ENCODE measurements at regions not wholly inside any gene's neighbourhood (a gene's known extent, or its start where the extent isn't known, plus 50 kb on each side); places are given as distances from the start of the nearest gene placed in this dataset.

DNA sequence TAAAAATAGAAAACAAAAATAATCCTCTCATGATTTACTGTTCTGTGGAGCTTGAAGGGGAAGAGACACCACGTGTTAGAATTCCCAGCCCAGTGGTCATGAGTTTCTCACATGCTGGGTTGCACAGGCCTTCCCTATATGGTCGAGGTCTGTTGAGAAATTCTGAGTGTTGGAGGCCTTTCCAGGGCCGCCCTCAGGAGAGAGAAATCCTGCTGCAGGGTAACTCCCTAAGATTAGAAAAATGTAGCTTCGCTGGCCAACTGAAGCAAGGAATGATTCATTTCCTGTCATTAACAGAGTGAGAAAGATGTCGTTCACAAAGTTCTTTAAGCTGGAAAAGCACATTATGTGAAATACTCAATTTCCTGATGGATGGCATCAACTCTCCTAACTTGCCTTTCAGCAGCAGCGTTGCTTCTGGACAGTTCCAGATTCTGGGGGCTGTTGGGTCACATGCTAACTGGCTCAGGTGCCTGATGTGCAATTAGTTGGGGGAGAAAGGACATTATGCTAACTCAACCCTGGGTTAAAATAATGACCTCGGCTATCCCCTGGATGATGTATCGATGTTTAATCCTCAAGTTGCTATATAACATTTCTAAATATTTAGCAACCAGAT lies 104.8 kb upstream of the CD180 start:
- no peaks in the 10 kb centered on the region for H3K9me3 ChIP-seq (ENCODE audit: control insufficient read depth in 2 of 2, insufficient read depth in 1 of 2, low read length in 1 of 2)
- no peaks in the 10 kb centered on the region for H3K4me1 ChIP-seq (ENCODE audit: control insufficient read depth in 2 of 2, insufficient read depth in 2 of 2, low read length in 2 of 2)
- no peaks in the 10 kb centered on the region for H3K36me3 ChIP-seq (ENCODE audit: control insufficient read depth in 2 of 2, insufficient read depth in 2 of 2, low read length in 1 of 2)
- DNase-seq (ENCODE audit: low read depth in 6 of 9, low spot score in 9 of 9): no peak
- no peak overlapping the region for H3K27ac ChIP-seq (ENCODE audit: low read depth in 1 of 2, low read length in 1 of 2)
- no peaks in the 10 kb centered on the region for H3K27me3 ChIP-seq (ENCODE audit: control insufficient read depth in 2 of 2, insufficient read depth in 1 of 2, low read length in 1 of 2)
- no peak overlapping the region for H3K4me3 ChIP-seq (ENCODE audit: low read length in 2 of 2)
- WGBS: 74% methylated on average over 8 of the region's 8 CpGs

DNA sequence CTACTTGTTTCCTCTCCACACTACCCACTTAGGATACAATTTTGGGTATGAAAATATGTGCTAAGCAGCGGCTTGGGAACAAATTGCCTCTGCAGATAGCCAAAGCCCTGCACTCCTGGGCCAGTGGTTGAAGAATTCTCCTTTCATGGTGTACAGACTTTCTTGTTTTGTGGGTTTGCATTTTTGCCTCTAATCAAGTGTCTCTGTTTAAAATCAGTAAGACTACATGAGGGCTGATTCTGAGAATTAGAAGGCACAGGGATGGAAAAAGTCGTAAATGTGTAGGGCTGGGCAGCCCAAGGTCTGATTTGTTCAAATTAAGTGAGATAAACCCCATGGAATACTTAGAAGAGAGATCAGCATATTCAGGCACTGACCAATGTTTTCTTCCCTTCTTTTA lies 103.7 kb upstream of the CD180 start:
- 93% methylated on average over 2 of the region's 2 CpGs for WGBS
- no peaks in the 10 kb centered on the region for H3K4me1 ChIP-seq (ENCODE audit: control insufficient read depth in 2 of 2, insufficient read depth in 2 of 2, low read length in 2 of 2)
- no peaks in the 10 kb centered on the region for H3K27me3 ChIP-seq (ENCODE audit: control insufficient read depth in 2 of 2, insufficient read depth in 1 of 2, low read length in 1 of 2)
- H3K9me3 ChIP-seq (ENCODE audit: control insufficient read depth in 2 of 2, insufficient read depth in 1 of 2, low read length in 1 of 2): no peaks in the 10 kb centered on the region
- no peak overlapping the region for H3K4me3 ChIP-seq (ENCODE audit: low read length in 2 of 2)
- no peaks in the 10 kb centered on the region for H3K36me3 ChIP-seq (ENCODE audit: control insufficient read depth in 2 of 2, insufficient read depth in 2 of 2, low read length in 1 of 2)
- no peak for DNase-seq (ENCODE audit: low read depth in 6 of 9, low spot score in 9 of 9)
- H3K27ac ChIP-seq (ENCODE audit: low read depth in 1 of 2, low read length in 1 of 2): no peak overlapping the region

DNA sequence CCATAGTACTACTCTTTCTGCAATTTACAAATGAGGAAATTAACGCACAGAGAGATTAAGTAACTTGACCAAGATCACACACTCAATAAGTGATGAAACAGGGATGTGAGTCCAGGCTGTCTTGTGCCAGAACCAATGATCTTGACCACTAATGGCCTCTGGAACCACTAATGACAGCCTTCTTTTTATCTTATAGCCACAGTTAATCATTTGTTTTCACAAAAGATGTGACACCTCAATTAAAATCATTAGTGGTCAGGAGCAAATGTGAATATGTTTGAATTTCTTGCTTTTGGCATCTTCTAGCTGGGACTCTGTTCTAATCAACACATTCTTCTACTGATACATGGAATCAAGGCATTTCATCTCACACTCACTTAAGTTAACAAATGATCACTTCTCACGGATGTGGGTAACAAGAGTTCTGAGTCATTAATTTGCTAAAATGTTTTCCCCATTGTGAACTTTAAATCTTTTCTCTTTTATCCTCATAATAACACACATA lies 102.7 kb upstream of the CD180 start:
- 96% methylated on average over 2 of the region's 2 CpGs for WGBS
- Histone ChIP-seq H3K27me3 (ENCODE audit: control insufficient read depth in 2 of 2, insufficient read depth in 1 of 2, low read length in 1 of 2) (no peaks in the 10 kb centered on the region), H3K36me3 (ENCODE audit: control insufficient read depth in 2 of 2, insufficient read depth in 2 of 2, low read length in 1 of 2) (no peaks in the 10 kb centered on the region), H3K4me3 (ENCODE audit: low read length in 2 of 2) (no peak overlapping the region), H3K4me1 (ENCODE audit: control insufficient read depth in 2 of 2, insufficient read depth in 2 of 2, low read length in 2 of 2) (no peaks in the 10 kb centered on the region), H3K27ac (ENCODE audit: low read depth in 1 of 2, low read length in 1 of 2) (no peak overlapping the region), H3K9me3 (ENCODE audit: control insufficient read depth in 2 of 2, insufficient read depth in 1 of 2, low read length in 1 of 2) (no peaks in the 10 kb centered on the region)
- DNase-seq (ENCODE audit: low read depth in 6 of 9, low spot score in 9 of 9): no peak

DNA sequence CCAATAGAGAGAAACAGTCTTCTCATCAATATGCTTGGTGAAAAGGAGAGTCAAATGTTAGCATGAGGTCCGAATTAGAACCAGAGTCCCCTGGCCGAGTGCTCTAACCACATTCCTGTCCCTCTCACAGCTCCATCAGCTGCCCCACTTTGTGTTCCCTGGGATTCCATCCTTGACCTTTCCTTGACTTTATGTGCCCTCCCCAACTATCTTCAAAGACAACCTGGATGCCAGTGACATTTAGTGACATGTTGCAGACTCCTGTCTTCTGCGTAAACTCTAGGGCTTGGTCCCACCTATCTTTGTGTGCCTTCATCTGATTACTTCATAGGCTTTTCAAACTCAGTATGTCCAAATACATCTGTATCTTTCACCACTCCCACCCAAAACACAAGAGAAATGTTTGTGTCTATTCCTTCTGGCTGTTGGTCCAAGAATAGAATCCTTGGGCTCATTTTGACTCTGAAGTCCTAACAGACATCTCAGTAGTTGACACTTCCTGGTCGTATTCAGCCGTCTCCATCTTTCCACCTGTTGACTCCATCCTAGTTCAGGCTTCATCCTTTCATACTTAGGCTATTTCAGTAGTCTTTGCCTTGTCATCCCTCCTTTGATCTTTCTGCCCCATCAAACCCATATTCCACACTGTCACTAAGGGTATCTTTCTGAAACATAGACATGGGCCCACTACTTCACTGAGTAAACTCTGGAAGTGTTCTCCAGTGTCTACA lies 101.4 kb upstream of the CD180 start:
- WGBS: 100% methylated on average over 5 of the region's 5 CpGs
- no peak overlapping the region for H3K27ac ChIP-seq (ENCODE audit: low read depth in 1 of 2, low read length in 1 of 2)

DNA sequence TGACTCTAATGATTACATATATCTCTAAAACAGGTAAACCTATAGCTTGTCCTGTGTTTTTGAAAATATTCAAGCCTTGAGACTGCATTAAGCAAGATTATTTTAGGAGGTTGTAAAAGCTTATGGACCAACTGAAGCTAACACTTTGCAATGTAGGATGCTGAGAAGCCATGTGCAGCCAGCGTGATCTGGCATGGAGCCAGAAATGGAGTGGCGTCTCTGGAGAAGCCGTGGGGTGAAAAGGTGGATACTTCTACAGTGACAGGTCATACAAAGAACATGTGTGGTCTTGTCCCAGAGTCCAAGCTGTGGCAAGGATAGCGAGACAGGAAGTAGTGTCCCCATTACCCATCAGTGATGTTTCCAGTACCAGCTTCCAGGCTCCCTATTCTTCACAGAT lies 100.8 kb upstream of the CD180 start:
- Histone ChIP-seq H3K27me3 (ENCODE audit: control insufficient read depth in 2 of 2, insufficient read depth in 1 of 2, low read length in 1 of 2) (no peaks in the 10 kb centered on the region), H3K27ac (ENCODE audit: low read depth in 1 of 2, low read length in 1 of 2) (no peak overlapping the region), H3K4me1 (ENCODE audit: control insufficient read depth in 2 of 2, insufficient read depth in 2 of 2, low read length in 2 of 2) (no peaks in the 10 kb centered on the region), H3K9me3 (ENCODE audit: control insufficient read depth in 2 of 2, insufficient read depth in 1 of 2, low read length in 1 of 2) (no peaks in the 10 kb centered on the region), H3K36me3 (ENCODE audit: control insufficient read depth in 2 of 2, insufficient read depth in 2 of 2, low read length in 1 of 2) (no peaks in the 10 kb centered on the region), H3K4me3 (ENCODE audit: low read length in 2 of 2) (no peak overlapping the region)
- DNase-seq (ENCODE audit: low read depth in 6 of 9, low spot score in 9 of 9): no peak
- WGBS: 95% methylated on average over 4 of the region's 4 CpGs

More for the DNA sequence above, 101.4 kb upstream of the CD180 start:
- no peaks in the 10 kb centered on the region for H3K4me1 ChIP-seq (ENCODE audit: control insufficient read depth in 2 of 2, insufficient read depth in 2 of 2, low read length in 2 of 2)
- no peaks in the 10 kb centered on the region for H3K9me3 ChIP-seq (ENCODE audit: control insufficient read depth in 2 of 2, insufficient read depth in 1 of 2, low read length in 1 of 2)
- no peaks in the 10 kb centered on the region for H3K27me3 ChIP-seq (ENCODE audit: control insufficient read depth in 2 of 2, insufficient read depth in 1 of 2, low read length in 1 of 2)
- H3K4me3 ChIP-seq (ENCODE audit: low read length in 2 of 2): no peak overlapping the region
- no peaks in the 10 kb centered on the region for H3K36me3 ChIP-seq (ENCODE audit: control insufficient read depth in 2 of 2, insufficient read depth in 2 of 2, low read length in 1 of 2)
- no peak for DNase-seq (ENCODE audit: low read depth in 6 of 9, low spot score in 9 of 9)

DNA sequence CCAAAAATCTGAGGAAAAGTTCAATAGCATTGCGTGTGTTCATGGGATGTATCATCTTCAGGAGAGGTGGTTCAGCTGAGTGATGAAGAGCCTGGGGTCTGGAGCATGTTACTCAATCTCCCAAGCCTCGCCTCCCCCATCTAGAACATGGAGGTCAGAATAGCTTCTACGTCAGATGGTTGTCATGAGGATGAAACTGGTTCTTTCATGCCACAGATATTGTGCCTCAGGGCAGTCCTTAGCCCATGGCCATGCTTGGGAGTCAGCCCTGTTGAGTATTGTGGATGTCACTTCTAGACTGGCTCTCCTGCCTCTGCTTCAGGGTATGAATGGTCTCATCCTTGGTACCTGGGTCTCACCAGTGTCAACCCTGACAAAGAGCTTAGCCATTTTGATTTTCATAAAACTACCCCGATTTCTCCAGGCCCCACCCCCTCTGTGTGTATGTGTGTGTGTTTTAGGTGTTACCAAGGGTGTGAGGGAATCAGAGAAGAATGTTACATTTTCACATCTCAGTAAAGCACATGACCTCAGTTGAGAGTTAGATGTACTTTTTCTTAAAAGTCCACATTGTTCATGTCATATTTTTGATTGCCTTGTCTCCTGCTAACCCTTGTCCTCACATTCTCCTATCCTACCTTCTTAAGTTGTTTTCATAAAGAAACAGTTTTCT lies 97.8 kb upstream of the CD180 start:
- Histone ChIP-seq H3K9me3 (ENCODE audit: control insufficient read depth in 2 of 2, insufficient read depth in 1 of 2, low read length in 1 of 2) (no peaks in the 10 kb centered on the region), H3K4me1 (ENCODE audit: control insufficient read depth in 2 of 2, insufficient read depth in 2 of 2, low read length in 2 of 2) (no peaks in the 10 kb centered on the region), H3K27ac (ENCODE audit: low read depth in 1 of 2, low read length in 1 of 2) (no peak overlapping the region), H3K27me3 (ENCODE audit: control insufficient read depth in 2 of 2, insufficient read depth in 1 of 2, low read length in 1 of 2) (no peaks in the 10 kb centered on the region), H3K4me3 (ENCODE audit: low read length in 2 of 2) (no peak overlapping the region), H3K36me3 (ENCODE audit: control insufficient read depth in 2 of 2, insufficient read depth in 2 of 2, low read length in 1 of 2) (no peaks in the 10 kb centered on the region)
- no peak for DNase-seq (ENCODE audit: low read depth in 6 of 9, low spot score in 9 of 9)
- 96% methylated on average over 4 of the region's 4 CpGs for WGBS

DNA sequence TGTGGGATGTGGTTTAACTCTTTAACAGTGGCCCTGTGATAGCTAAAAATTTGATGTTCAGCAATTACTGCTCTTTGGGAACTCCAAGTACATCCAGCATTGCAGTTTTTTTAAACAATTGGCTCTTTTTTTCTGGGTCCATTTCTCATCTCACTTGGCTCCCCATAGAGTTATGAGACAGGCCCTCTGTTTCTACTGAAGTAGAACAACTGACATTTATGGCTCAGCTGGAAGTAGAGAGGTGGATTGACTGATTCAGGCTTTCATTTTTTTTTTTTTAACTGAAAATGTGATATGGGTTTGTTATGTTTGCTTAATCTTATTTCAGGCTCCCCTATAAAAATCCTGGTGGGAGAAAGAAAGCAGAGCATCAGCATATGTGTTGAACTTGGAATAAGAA lies 96.6 kb upstream of the CD180 start:
- H3K27ac ChIP-seq (ENCODE audit: low read depth in 1 of 2, low read length in 1 of 2): no peak overlapping the region
- H3K4me3 ChIP-seq (ENCODE audit: low read length in 2 of 2): no peak overlapping the region
- DNase-seq (ENCODE audit: low read depth in 6 of 9, low spot score in 9 of 9): no peak
- H3K9me3 ChIP-seq (ENCODE audit: control insufficient read depth in 2 of 2, insufficient read depth in 1 of 2, low read length in 1 of 2): no peaks in the 10 kb centered on the region
- H3K27me3 ChIP-seq (ENCODE audit: control insufficient read depth in 2 of 2, insufficient read depth in 1 of 2, low read length in 1 of 2): no peaks in the 10 kb centered on the region
- no peaks in the 10 kb centered on the region for H3K36me3 ChIP-seq (ENCODE audit: control insufficient read depth in 2 of 2, insufficient read depth in 2 of 2, low read length in 1 of 2)
- no peaks in the 10 kb centered on the region for H3K4me1 ChIP-seq (ENCODE audit: control insufficient read depth in 2 of 2, insufficient read depth in 2 of 2, low read length in 2 of 2)

DNA sequence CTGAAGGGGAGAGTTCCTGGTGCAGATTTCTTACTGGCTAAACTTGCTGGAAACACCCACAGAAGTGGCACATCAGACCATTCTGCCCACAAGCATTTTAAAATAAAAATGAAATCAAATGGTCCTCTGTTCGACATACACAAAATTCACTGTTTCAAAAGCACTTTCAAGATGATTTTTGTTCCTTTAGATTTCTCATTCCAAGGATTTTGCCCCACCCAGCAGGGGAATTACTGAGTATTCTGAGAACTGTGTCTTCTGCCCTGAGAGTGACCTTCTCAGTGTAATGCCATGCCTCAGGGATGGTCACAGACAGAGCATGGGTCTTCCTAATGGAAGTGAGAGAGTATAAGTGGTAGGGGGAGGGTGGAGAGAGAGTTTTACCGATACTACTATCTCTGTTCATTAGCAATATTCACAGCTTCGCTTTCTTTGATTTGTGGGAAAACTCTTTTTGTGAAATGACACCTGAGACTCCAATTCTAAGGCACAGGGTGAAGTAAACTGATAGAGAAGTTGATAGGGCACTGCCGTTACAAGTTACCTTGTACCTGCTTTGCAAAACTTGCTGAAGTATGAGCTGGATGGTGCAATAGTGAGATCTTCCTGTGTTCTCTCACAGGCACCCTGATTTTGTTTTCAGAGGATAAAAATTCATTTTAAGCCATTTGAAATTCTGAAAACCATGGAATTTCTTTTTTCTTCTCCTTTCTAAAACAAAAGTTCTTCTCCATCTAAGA lies 95.8 kb upstream of the CD180 start:
- Histone ChIP-seq H3K4me3 (ENCODE audit: low read length in 2 of 2) (no peak overlapping the region), H3K36me3 (ENCODE audit: control insufficient read depth in 2 of 2, insufficient read depth in 2 of 2, low read length in 1 of 2) (no peaks in the 10 kb centered on the region), H3K27me3 (ENCODE audit: control insufficient read depth in 2 of 2, insufficient read depth in 1 of 2, low read length in 1 of 2) (no peaks in the 10 kb centered on the region), H3K9me3 (ENCODE audit: control insufficient read depth in 2 of 2, insufficient read depth in 1 of 2, low read length in 1 of 2) (no peaks in the 10 kb centered on the region), H3K4me1 (ENCODE audit: control insufficient read depth in 2 of 2, insufficient read depth in 2 of 2, low read length in 2 of 2) (no peaks in the 10 kb centered on the region), H3K27ac (ENCODE audit: low read depth in 1 of 2, low read length in 1 of 2) (no peak overlapping the region)
- WGBS: 98% methylated on average over 4 of the region's 4 CpGs
- no peak for DNase-seq (ENCODE audit: low read depth in 6 of 9, low spot score in 9 of 9)

DNA sequence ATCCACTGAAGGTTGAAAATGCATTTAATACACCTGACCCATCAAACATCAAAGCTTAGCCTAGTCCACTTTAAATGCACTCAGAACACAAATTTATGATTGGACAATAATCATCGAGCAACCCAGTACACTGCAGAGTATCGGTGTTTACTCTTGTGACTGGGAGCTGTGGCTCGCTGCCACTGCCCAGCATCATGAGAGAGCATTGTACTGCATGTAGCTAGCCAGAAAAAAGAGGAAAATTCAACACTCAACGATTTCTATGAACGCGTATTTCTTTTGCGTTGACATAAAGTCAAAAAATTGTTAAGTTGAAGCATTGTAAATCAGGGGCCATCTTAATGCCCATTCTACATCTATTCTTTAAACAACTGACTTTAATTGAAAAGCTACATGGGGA lies 95.1 kb upstream of the CD180 start:
- H3K27me3 ChIP-seq (ENCODE audit: control insufficient read depth in 2 of 2, insufficient read depth in 1 of 2, low read length in 1 of 2): no peaks in the 10 kb centered on the region
- H3K9me3 ChIP-seq (ENCODE audit: control insufficient read depth in 2 of 2, insufficient read depth in 1 of 2, low read length in 1 of 2): no peaks in the 10 kb centered on the region
- H3K4me1 ChIP-seq (ENCODE audit: control insufficient read depth in 2 of 2, insufficient read depth in 2 of 2, low read length in 2 of 2): no peaks in the 10 kb centered on the region
- H3K36me3 ChIP-seq (ENCODE audit: control insufficient read depth in 2 of 2, insufficient read depth in 2 of 2, low read length in 1 of 2): no peaks in the 10 kb centered on the region
- no peak overlapping the region for H3K4me3 ChIP-seq (ENCODE audit: low read length in 2 of 2)
- WGBS: 99% methylated on average over 7 of the region's 7 CpGs
- no peak overlapping the region for H3K27ac ChIP-seq (ENCODE audit: low read depth in 1 of 2, low read length in 1 of 2)
- DNase-seq (ENCODE audit: low read depth in 6 of 9, low spot score in 9 of 9): no peak

Data from thymus (tissue), 11 donors.